ENCODE measurements at regions not wholly inside any gene's neighbourhood (a gene's known extent, or its start where the extent isn't known, plus 50 kb on each side); places are given as distances from the start of the nearest gene placed in this dataset.

DNA sequence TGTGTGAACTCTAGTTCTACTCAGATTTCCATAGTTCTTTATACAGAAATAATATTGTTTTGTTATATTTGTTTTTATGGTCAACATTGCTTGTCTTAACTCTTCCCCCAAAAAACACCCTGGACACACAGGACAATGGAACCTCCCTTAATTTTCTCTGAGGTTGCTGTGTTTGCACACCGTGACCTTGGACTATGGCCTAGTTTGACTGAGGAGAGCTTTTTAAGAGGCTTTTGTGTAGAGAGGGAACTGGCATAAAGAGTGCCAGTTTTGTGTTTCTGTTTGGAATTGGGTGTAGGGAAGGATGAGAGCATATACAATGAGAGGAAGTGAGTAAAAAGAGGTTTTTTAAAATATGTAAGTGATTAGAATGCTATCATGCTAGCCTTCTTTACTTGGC, 101.1 kb upstream of the MEF2C start:
- no peaks in the 10 kb centered on the region for H3K9me3 ChIP-seq (ENCODE audit: insufficient read depth, low read depth, low read length)
- no peaks in the 10 kb centered on the region for H3K36me3 ChIP-seq (ENCODE audit: insufficient read depth, low read length)
- H4K20me1 ChIP-seq (ENCODE audit: insufficient read depth, low read length), result no peaks in the 10 kb centered on the region
- no peak overlapping the region for H3K4me3 ChIP-seq (ENCODE audit: insufficient read depth, low read depth, low read length)
- TF ChIP-seq, protein P1, sequence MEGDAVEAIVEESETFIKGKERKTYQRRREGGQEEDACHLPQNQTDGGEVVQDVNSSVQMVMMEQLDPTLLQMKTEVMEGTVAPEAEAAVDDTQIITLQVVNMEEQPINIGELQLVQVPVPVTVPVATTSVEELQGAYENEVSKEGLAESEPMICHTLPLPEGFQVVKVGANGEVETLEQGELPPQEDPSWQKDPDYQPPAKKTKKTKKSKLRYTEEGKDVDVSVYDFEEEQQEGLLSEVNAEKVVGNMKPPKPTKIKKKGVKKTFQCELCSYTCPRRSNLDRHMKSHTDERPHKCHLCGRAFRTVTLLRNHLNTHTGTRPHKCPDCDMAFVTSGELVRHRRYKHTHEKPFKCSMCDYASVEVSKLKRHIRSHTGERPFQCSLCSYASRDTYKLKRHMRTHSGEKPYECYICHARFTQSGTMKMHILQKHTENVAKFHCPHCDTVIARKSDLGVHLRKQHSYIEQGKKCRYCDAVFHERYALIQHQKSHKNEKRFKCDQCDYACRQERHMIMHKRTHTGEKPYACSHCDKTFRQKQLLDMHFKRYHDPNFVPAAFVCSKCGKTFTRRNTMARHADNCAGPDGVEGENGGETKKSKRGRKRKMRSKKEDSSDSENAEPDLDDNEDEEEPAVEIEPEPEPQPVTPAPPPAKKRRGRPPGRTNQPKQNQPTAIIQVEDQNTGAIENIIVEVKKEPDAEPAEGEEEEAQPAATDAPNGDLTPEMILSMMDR (IDR thresholded peaks at IDR 0.05; ENCODE audit: insufficient read depth, low read depth, low read length), result no peak
- no peak for TF ChIP-seq EZH2 (IDR thresholded peaks at IDR 0.05; ENCODE audit: insufficient read depth, low read length)
- FAIRE-seq (no peak), DNase-seq (ENCODE audit: low read depth) (no peak)
- no peaks in the 10 kb centered on the region for H3K9me3 Mint-ChIP-seq (ENCODE audit: unreplicated experiment)
- no peak overlapping the region for H2AFZ ChIP-seq (ENCODE audit: low read depth, low read length)
- no peaks in the 10 kb centered on the region for H3K27me3 Mint-ChIP-seq (ENCODE audit: low read depth, unreplicated experiment)
- H3K36me3 Mint-ChIP-seq (ENCODE audit: low read depth, unreplicated experiment), result no peaks in the 10 kb centered on the region
- peaks cover 1% of the 10 kb centered on the region for H3K4me1 Mint-ChIP-seq (ENCODE audit: low read depth, unreplicated experiment)
- H3K27ac Mint-ChIP-seq (ENCODE audit: unreplicated experiment), result no peak overlapping the region
- H3K9ac ChIP-seq (ENCODE audit: low read length), result no peak overlapping the region
- no peaks in the 10 kb centered on the region for H3K4me1 ChIP-seq (ENCODE audit: insufficient read depth, low read length)
- H3K4me3 Mint-ChIP-seq (ENCODE audit: unreplicated experiment), result no peak overlapping the region
- H3K4me2 ChIP-seq (ENCODE audit: low read length), result no peak overlapping the region
- no peak overlapping the region for H3K27ac ChIP-seq (ENCODE audit: low read depth, low read length)
- no peaks in the 10 kb centered on the region for H3K79me2 ChIP-seq (ENCODE audit: insufficient read depth, low read length)
- no peaks in the 10 kb centered on the region for H3K27me3 ChIP-seq (ENCODE audit: insufficient read depth, low read length)

DNA sequence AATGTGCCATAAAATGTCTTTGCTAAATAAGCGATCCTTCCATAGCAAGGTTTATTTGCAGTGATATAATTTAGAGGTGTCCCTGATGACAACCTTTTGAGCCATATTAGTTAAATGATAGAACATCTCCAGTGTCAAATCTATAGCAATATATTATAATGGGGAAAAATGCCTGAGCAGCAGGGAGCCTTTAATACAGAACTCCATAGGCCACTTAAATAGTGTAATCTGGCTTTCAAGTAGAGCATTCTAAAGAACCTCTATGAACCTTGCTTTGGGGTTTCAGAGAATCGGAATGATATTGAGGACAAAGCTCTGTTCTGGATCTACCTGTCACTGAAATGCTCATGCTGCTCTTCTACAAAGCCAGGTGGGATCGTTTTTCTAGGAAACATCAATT, 96.7 kb upstream of the MEF2C start:
- Histone ChIP-seq H2AFZ (ENCODE audit: low read depth, low read length) (no peak overlapping the region), H3K79me2 (ENCODE audit: insufficient read depth, low read length) (no peaks in the 10 kb centered on the region), H3K4me3 (ENCODE audit: insufficient read depth, low read depth, low read length) (no peak overlapping the region), H3K4me1 (ENCODE audit: insufficient read depth, low read length) (no peaks in the 10 kb centered on the region), H3K36me3 (ENCODE audit: insufficient read depth, low read length) (no peaks in the 10 kb centered on the region), H3K27me3 (ENCODE audit: insufficient read depth, low read length) (no peaks in the 10 kb centered on the region), H4K20me1 (ENCODE audit: insufficient read depth, low read length) (no peaks in the 10 kb centered on the region), H3K27ac (ENCODE audit: low read depth, low read length) (no peak overlapping the region), H3K9ac (ENCODE audit: low read length) (no peak overlapping the region), H3K4me2 (ENCODE audit: low read length) (no peak overlapping the region), H3K9me3 (ENCODE audit: insufficient read depth, low read depth, low read length) (no peaks in the 10 kb centered on the region)
- Mint-ChIP-seq H3K9me3 (ENCODE audit: unreplicated experiment) (no peaks in the 10 kb centered on the region), H3K27ac (ENCODE audit: unreplicated experiment) (no peak overlapping the region), H3K36me3 (ENCODE audit: low read depth, unreplicated experiment) (no peaks in the 10 kb centered on the region), H3K4me3 (ENCODE audit: unreplicated experiment) (no peak overlapping the region), H3K4me1 (ENCODE audit: low read depth, unreplicated experiment) (peaks cover 1% of the 10 kb centered on the region), H3K27me3 (ENCODE audit: low read depth, unreplicated experiment) (no peaks in the 10 kb centered on the region)
- FAIRE-seq, result no peak
- no peak for TF ChIP-seq EZH2 (IDR thresholded peaks at IDR 0.05; ENCODE audit: insufficient read depth, low read length)
- TF ChIP-seq, protein P1 (IDR thresholded peaks at IDR 0.05; ENCODE audit: insufficient read depth, low read depth, low read length), result no peak
- DNase-seq (ENCODE audit: low read depth), result no peak

DNA sequence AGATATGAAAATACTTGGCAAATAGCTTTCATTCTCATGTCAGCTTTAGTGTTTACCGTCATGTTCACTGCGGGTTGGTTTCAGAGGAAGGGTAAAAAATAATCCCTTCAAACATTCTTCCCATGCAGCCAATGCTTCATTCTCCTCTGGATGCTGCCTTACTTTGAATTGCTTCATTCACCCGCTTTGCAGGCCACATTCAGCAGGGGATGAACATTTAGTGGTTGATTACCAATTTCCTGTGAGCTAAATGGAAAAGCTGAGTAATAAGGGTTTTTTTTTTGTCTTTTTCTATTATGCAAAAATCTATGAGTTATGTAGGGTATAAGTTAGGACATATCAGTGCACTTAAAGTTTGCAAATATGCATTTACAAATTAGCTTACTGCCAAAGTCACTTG, 96.3 kb upstream of the MEF2C start:
- no peaks in the 10 kb centered on the region for H3K9me3 Mint-ChIP-seq (ENCODE audit: unreplicated experiment)
- Histone ChIP-seq H3K4me1 (ENCODE audit: insufficient read depth, low read length) (no peaks in the 10 kb centered on the region), H3K36me3 (ENCODE audit: insufficient read depth, low read length) (no peaks in the 10 kb centered on the region), H3K27me3 (ENCODE audit: insufficient read depth, low read length) (no peaks in the 10 kb centered on the region), H3K9me3 (ENCODE audit: insufficient read depth, low read depth, low read length) (no peaks in the 10 kb centered on the region), H3K4me3 (ENCODE audit: insufficient read depth, low read depth, low read length) (no peak overlapping the region), H3K79me2 (ENCODE audit: insufficient read depth, low read length) (no peaks in the 10 kb centered on the region), H2AFZ (ENCODE audit: low read depth, low read length) (no peak overlapping the region), H3K9ac (ENCODE audit: low read length) (no peak overlapping the region), H3K27ac (ENCODE audit: low read depth, low read length) (no peak overlapping the region), H3K4me2 (ENCODE audit: low read length) (no peak overlapping the region), H4K20me1 (ENCODE audit: insufficient read depth, low read length) (no peaks in the 10 kb centered on the region)
- H3K27ac Mint-ChIP-seq (ENCODE audit: unreplicated experiment), result no peak overlapping the region
- no peak for TF ChIP-seq EZH2 (IDR thresholded peaks at IDR 0.05; ENCODE audit: insufficient read depth, low read length)
- TF ChIP-seq, protein P1 (IDR thresholded peaks at IDR 0.05; ENCODE audit: insufficient read depth, low read depth, low read length), result no peak
- H3K27me3 Mint-ChIP-seq (ENCODE audit: low read depth, unreplicated experiment), result no peaks in the 10 kb centered on the region
- FAIRE-seq, result no peak
- peak; percentile 53 for DNase-seq (ENCODE audit: low read depth)
- peaks cover 1% of the 10 kb centered on the region for H3K4me1 Mint-ChIP-seq (ENCODE audit: low read depth, unreplicated experiment)
- H3K36me3 Mint-ChIP-seq (ENCODE audit: low read depth, unreplicated experiment), result no peaks in the 10 kb centered on the region
- no peak overlapping the region for H3K4me3 Mint-ChIP-seq (ENCODE audit: unreplicated experiment)
